ENCODE measurements at regions not wholly inside any gene's neighbourhood (a gene's known extent, or its start where the extent isn't known, plus 50 kb on each side); places are given as distances from the start of the nearest gene placed in this dataset.
"Not testable (repeated sequence)": the region's sequence is repeated elsewhere in the genome, so short reads cannot be mapped to it uniquely, and the experiment has no call there.

DNA sequence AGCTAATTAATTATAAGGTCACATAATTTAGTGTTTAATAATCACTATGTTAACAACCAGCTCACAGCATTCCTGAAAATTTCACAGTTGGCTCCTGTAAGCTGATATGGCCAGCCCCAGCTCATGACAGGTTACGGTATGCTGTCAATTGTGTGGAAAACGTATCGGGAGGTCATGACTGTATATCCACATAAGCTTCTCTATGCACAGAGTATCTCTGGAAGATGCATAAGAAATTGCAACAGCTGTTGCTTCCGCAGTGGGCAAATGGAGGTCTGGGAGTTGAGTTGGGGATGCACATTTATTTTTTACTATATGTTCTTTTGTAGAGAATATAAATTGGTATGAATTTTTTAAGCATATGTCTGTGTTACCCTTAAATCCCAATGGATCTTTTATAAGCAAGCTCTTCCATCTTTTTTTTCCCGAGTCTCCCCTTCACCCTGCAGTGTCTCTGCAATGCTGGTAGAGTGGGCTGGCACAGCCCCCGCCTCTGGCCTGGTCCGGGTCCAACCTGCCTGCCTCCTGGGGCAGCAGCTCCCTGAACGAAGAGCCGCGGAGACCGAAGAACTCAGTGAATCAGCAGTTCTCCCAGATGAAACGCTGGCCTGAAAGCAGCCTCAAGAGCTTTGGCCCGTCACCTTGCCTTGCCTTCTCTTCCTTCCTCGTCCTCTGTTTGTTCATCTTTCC is 139.9 kb upstream of the CDYL start:
- H3K9me3 ChIP-seq (ENCODE audit: severe bottlenecking), result no peaks in the 10 kb centered on the region
- no peak overlapping the region for H3K27ac ChIP-seq (ENCODE audit: poor library complexity, severe bottlenecking)
- H3K36me3 ChIP-seq (ENCODE audit: low read depth), result no peaks in the 10 kb centered on the region
- ATAC-seq (ENCODE audit: low read depth) (no peak), DNase-seq (ENCODE audit: low spot score) (no peak)
- H3K4me3 ChIP-seq (ENCODE audit: severe bottlenecking), result no peak overlapping the region
- H3K4me1 ChIP-seq (ENCODE audit: insufficient read depth, poor library complexity, severe bottlenecking), result peaks cover 15% of the 10 kb centered on the region
- no peaks in the 10 kb centered on the region for H3K27me3 ChIP-seq (ENCODE audit: insufficient read depth, poor library complexity, severe bottlenecking)
- TF ChIP-seq, protein P1, sequence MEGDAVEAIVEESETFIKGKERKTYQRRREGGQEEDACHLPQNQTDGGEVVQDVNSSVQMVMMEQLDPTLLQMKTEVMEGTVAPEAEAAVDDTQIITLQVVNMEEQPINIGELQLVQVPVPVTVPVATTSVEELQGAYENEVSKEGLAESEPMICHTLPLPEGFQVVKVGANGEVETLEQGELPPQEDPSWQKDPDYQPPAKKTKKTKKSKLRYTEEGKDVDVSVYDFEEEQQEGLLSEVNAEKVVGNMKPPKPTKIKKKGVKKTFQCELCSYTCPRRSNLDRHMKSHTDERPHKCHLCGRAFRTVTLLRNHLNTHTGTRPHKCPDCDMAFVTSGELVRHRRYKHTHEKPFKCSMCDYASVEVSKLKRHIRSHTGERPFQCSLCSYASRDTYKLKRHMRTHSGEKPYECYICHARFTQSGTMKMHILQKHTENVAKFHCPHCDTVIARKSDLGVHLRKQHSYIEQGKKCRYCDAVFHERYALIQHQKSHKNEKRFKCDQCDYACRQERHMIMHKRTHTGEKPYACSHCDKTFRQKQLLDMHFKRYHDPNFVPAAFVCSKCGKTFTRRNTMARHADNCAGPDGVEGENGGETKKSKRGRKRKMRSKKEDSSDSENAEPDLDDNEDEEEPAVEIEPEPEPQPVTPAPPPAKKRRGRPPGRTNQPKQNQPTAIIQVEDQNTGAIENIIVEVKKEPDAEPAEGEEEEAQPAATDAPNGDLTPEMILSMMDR (IDR thresholded peaks at IDR 0.05; ENCODE audit: poor library complexity, severe bottlenecking), result no peak

DNA sequence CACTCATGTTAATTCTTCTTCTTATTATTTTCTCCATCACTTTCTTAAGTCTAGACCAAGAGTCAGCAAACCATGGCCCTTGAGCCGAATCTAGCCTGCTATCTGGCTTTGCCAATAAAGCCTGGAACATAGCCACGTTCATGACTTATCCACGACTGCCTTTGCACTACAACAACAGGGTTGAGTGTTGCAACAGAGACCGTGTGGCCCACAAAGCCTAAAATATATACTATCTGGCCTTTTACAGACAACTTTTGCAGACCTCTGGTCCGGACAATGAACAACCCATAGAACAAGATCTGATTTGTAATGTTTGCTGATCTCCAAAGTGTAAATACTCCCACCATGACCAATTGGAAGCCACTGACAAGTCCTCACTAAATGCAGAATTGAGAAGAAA is 140.5 kb upstream of the CDYL start:
- ATAC-seq (ENCODE audit: low read depth), result no peak
- TF ChIP-seq, protein P1 (IDR thresholded peaks at IDR 0.05; ENCODE audit: poor library complexity, severe bottlenecking), result no peak
- no peak overlapping the region for H3K4me3 ChIP-seq (ENCODE audit: severe bottlenecking)
- DNase-seq (ENCODE audit: low spot score), result no peak
- H3K36me3 ChIP-seq (ENCODE audit: low read depth), result no peaks in the 10 kb centered on the region
- no peaks in the 10 kb centered on the region for H3K27me3 ChIP-seq (ENCODE audit: insufficient read depth, poor library complexity, severe bottlenecking)
- H3K9me3 ChIP-seq (ENCODE audit: severe bottlenecking), result peaks cover 3% of the 10 kb centered on the region
- H3K4me1 ChIP-seq (ENCODE audit: insufficient read depth, poor library complexity, severe bottlenecking), result peaks cover 14% of the 10 kb centered on the region
- H3K27ac ChIP-seq (ENCODE audit: poor library complexity, severe bottlenecking), result no peak overlapping the region

DNA sequence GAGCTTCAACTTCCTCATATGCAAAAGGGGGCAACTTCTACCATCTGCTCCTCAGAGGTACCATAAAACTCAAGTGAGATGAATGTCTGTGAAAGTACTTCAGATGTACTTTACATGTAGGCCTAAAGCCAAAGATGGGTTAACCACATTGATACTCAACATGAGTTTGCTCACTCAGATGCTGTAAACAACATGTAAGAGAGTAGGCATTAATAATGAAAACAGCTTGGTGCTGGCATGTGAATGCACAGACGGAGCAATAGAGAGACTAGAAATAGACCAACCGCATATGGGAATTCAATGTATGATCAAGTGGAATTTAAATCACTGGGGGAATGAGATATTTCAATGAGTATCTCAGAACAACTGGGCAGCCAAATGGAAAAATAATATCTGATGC is 143.8 kb upstream of the CDYL start:
- ATAC-seq (ENCODE audit: low read depth) (no peak), DNase-seq (ENCODE audit: low spot score) (no peak)
- TF ChIP-seq, protein P1 (IDR thresholded peaks at IDR 0.05; ENCODE audit: poor library complexity, severe bottlenecking), result no peak
- Histone ChIP-seq H3K27me3 (ENCODE audit: insufficient read depth, poor library complexity, severe bottlenecking) (no peaks in the 10 kb centered on the region), H3K9me3 (ENCODE audit: severe bottlenecking) (peaks cover 14% of the 10 kb centered on the region), H3K27ac (ENCODE audit: poor library complexity, severe bottlenecking) (no peak overlapping the region), H3K4me1 (ENCODE audit: insufficient read depth, poor library complexity, severe bottlenecking) (no peaks in the 10 kb centered on the region), H3K4me3 (ENCODE audit: severe bottlenecking) (no peak overlapping the region), H3K36me3 (ENCODE audit: low read depth) (no peaks in the 10 kb centered on the region)

DNA sequence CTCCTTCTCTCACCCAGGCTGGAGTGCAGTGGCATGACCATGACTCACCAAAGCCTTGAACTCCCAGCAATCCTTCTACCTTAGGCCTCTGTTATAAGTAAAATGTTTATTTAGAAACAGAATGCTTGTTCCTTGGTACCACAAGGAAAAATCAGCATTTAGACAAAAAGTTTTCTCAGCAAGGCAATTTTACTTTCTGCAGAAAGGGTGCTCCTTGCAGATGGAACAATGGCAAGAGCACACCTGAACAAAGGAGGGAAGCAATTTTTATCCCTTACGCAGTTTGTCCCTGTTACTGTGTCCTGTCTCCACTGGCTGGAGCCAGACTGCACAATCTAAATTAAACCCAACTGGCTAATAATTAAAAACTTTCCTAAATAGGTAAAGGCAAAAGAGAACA is 146.4 kb upstream of the CDYL start:
- H3K27ac ChIP-seq (ENCODE audit: poor library complexity, severe bottlenecking); ATAC-seq (ENCODE audit: low read depth); H3K4me3 ChIP-seq (ENCODE audit: severe bottlenecking); DNase-seq (ENCODE audit: low spot score); H3K27me3 ChIP-seq (ENCODE audit: insufficient read depth, poor library complexity, severe bottlenecking); H3K36me3 ChIP-seq (ENCODE audit: low read depth); H3K4me1 ChIP-seq (ENCODE audit: insufficient read depth, poor library complexity, severe bottlenecking): not testable (repeated sequence)
- H3K9me3 ChIP-seq (ENCODE audit: severe bottlenecking), result peaks cover 14% of the 10 kb centered on the region

DNA sequence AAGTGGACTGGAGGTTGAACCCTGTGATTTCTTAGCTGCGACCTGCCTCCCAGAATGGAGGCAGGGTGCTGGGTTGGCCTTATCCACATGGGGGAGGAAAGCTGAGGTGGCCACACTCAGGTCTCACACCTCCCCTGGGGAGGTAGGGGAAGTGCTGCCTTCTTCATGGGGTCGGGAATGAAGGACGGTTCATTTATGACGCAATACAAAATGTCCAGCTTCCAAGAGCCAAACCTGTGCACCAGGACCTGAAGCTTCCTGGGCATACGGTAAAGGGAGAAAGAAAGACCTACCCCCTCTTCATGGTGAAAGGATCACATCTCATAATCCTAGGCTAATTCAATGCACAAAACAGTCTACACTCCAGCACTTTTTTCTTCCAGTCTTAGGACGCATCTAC is 150.6 kb upstream of the CDYL start:
- H3K9me3 ChIP-seq (ENCODE audit: severe bottlenecking), result peaks cover 10% of the 10 kb centered on the region
- no peak for DNase-seq (ENCODE audit: low spot score)
- H3K4me1 ChIP-seq (ENCODE audit: insufficient read depth, poor library complexity, severe bottlenecking), result no peaks in the 10 kb centered on the region
- no peak for ATAC-seq (ENCODE audit: low read depth)
- H3K27me3 ChIP-seq (ENCODE audit: insufficient read depth, poor library complexity, severe bottlenecking), result no peaks in the 10 kb centered on the region
- H3K27ac ChIP-seq (ENCODE audit: poor library complexity, severe bottlenecking), result no peak overlapping the region
- H3K36me3 ChIP-seq (ENCODE audit: low read depth), result no peaks in the 10 kb centered on the region
- no peak overlapping the region for H3K4me3 ChIP-seq (ENCODE audit: severe bottlenecking)
- TF ChIP-seq, protein P1 (IDR thresholded peaks at IDR 0.05; ENCODE audit: poor library complexity, severe bottlenecking), result no peak

Data from RWPE2 (cell line).